ENCODE measurements at regions not wholly inside any gene's neighbourhood (a gene's known extent, or its start where the extent isn't known, plus 50 kb on each side); places are given as distances from the start of the nearest gene placed in this dataset.

- Mint-ChIP-seq H3K27me3 (ENCODE audit: low read depth) (no peaks in the 10 kb centered on the region), H3K36me3 (ENCODE audit: insufficient read depth in 1 of 3, low read depth in 3 of 3) (peaks cover 0 to 1% (median 0%) of the 10 kb centered on the region in 3 experiments; a peak in 2 of 7 replicates), H3K9me3 (peaks cover 7 to 17% of the 10 kb centered on the region in 2 experiments; a peak in 4 of 5 replicates), H3K4me1 (no peaks in the 10 kb centered on the region), H3K27ac (no peak overlapping the region), H3K4me3 (no peak overlapping the region)
- TF ChIP-seq, protein P1, sequence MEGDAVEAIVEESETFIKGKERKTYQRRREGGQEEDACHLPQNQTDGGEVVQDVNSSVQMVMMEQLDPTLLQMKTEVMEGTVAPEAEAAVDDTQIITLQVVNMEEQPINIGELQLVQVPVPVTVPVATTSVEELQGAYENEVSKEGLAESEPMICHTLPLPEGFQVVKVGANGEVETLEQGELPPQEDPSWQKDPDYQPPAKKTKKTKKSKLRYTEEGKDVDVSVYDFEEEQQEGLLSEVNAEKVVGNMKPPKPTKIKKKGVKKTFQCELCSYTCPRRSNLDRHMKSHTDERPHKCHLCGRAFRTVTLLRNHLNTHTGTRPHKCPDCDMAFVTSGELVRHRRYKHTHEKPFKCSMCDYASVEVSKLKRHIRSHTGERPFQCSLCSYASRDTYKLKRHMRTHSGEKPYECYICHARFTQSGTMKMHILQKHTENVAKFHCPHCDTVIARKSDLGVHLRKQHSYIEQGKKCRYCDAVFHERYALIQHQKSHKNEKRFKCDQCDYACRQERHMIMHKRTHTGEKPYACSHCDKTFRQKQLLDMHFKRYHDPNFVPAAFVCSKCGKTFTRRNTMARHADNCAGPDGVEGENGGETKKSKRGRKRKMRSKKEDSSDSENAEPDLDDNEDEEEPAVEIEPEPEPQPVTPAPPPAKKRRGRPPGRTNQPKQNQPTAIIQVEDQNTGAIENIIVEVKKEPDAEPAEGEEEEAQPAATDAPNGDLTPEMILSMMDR (conservative IDR thresholded peaks at IDR 0.05), result no peak
- H3K79me1 ChIP-seq (ENCODE audit: insufficient read depth, low read depth, low read length, poor library complexity, severe bottlenecking), result no peaks in the 10 kb centered on the region
- H3T11ph ChIP-seq (ENCODE audit: low read length), result no peak overlapping the region
- no peak overlapping the region for H3K4ac ChIP-seq (ENCODE audit: low read depth, low read length)
- H4K8ac ChIP-seq (replicated peaks; ENCODE audit: insufficient read length, low read depth, low read length), result no peak overlapping the region
- H2BK20ac ChIP-seq (ENCODE audit: low read depth, low read length, poor library complexity, severe bottlenecking), result no peak overlapping the region
- no peak overlapping the region for H2BK15ac ChIP-seq (ENCODE audit: low read depth, low read length)
- no peaks in the 10 kb centered on the region for H3K9me3 ChIP-seq (ENCODE audit: control insufficient read depth, low read depth, low read length)
- no peak overlapping the region for H3K23ac ChIP-seq (ENCODE audit: insufficient read length, low read depth, low read length)
- H3K27me3 ChIP-seq (ENCODE audit: insufficient read depth, low read length), result no peaks in the 10 kb centered on the region
- no peak overlapping the region for H3K4me2 ChIP-seq (ENCODE audit: insufficient read depth, insufficient read length, low read length)
- H3K79me2 ChIP-seq (ENCODE audit: insufficient read depth, low read length), result no peaks in the 10 kb centered on the region
- H3K4me1 ChIP-seq (ENCODE audit: insufficient read depth, low read length), result no peaks in the 10 kb centered on the region
- H4K5ac ChIP-seq (ENCODE audit: insufficient read length, low read depth, low read length), result no peak overlapping the region
- H2AFZ ChIP-seq (ENCODE audit: low read length), result no peak overlapping the region
- H4K91ac ChIP-seq (ENCODE audit: insufficient read length, low read depth, low read length), result no peak overlapping the region
- no peak overlapping the region for H2BK5ac ChIP-seq (ENCODE audit: insufficient read length, low read length)
- H3K56ac ChIP-seq (ENCODE audit: insufficient read length, low read depth, low read length), result no peak overlapping the region
- no peak for DNase-seq
- H3K9ac ChIP-seq (ENCODE audit: extremely low read depth, insufficient read length, low read length), result no peak overlapping the region
- H2AK5ac ChIP-seq (ENCODE audit: insufficient read length, low read length), result no peak overlapping the region
- H3K18ac ChIP-seq (ENCODE audit: insufficient read length, low read depth, low read length), result no peak overlapping the region
- H3K27ac ChIP-seq (ENCODE audit: insufficient read length, low read depth, low read length), result no peak overlapping the region
- H2BK12ac ChIP-seq (ENCODE audit: insufficient read length, low read depth, low read length), result no peak overlapping the region
- no peaks in the 10 kb centered on the region for H3K23me2 ChIP-seq (ENCODE audit: insufficient read length, low read depth, low read length, poor library complexity, severe bottlenecking)
- H2BK120ac ChIP-seq (ENCODE audit: low read depth, low read length, poor library complexity, severe bottlenecking), result no peak overlapping the region
- H4K20me1 ChIP-seq (ENCODE audit: control insufficient read depth, insufficient read depth, insufficient read length), result no peaks in the 10 kb centered on the region
- H3K14ac ChIP-seq (ENCODE audit: insufficient read depth, low read length), result no peak overlapping the region
These were observed 229.6 kb downstream of the MMUT start for GRCh38 chr6:49233483-49233882.

All from H9 (cell line).